GM10266 (cell line): ENCODE measurements at regions not wholly inside any gene's neighbourhood (a gene's known extent, or its start where the extent isn't known, plus 50 kb on each side); places are given as distances from the start of the nearest gene placed in this dataset.
"Not testable (repeated sequence)": the region's sequence is repeated elsewhere in the genome, so short reads cannot be mapped to it uniquely, and the experiment has no call there.

Experiments used
- DNase-seq: peaks from one replicate; pipeline ENCODE4 v3.0.0; 2012; ENCODE audit errors: extremely low spot score
- TF ChIP-seq, protein P1 (sequence below): IDR thresholded peaks from 2 replicates; pipeline ENCODE4 v1.5.1; 2012; ENCODE audit warnings: mild to moderate bottlenecking, low read depth; ENCODE audit not compliant: control insufficient read depth, insufficient read depth; ENCODE audit errors: missing control alignments

DNA sequence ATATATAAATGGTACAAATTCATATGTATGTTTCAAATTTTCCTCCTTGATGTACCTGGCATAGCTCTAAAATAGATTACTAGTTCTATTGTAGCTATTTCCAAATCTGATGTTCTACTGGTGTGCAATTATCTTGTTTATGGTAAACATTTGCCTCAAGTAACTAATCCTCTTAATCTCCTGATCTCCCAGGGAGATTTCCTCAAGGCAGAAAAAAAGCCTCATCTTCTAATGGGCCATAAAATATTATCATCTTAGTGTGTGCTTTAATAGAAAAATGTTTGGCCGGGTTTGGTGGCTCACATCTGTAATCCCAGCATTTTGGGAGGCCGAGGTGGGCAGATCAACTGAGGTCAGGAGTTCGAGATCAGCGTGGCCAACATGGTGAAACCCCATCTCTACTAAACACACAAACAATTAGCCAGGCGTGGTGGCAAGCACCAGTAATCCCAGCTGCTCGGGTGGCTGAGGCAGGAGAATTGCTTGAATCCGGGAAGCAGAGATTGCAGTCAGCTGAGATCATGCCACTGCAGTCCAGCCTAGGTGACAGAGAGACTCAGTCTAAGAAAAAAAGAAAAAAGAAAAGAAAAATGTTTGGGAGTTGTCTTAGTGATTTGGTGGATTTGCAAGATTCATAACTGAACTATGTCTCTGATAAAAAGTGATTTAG, 498.9 kb upstream of the SLITRK5 start:
- DNase-seq: no peak

DNA sequence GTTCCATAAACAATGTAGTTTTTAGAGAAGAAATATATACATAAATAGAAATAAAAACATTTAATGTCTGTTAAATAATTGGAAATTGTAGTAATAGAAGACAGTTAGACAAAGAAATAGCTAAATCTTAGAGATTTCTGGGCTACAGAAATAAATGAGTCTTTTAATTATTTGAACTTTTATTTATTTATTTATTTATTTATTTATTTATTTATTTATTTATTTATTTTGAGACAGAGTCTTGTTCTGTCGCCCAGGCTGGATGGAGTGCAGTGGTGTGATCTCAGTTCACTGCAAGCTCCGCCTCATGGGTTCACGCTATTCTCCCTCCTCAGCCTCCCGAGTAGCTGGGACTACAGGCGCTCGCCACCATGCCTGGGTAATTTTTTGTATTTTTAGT, 486.0 kb upstream of the SLITRK5 start:
- DNase-seq: not testable (repeated sequence)

More for the DNA sequence above, 498.9 kb upstream of the SLITRK5 start:
- TF ChIP-seq, protein P1, sequence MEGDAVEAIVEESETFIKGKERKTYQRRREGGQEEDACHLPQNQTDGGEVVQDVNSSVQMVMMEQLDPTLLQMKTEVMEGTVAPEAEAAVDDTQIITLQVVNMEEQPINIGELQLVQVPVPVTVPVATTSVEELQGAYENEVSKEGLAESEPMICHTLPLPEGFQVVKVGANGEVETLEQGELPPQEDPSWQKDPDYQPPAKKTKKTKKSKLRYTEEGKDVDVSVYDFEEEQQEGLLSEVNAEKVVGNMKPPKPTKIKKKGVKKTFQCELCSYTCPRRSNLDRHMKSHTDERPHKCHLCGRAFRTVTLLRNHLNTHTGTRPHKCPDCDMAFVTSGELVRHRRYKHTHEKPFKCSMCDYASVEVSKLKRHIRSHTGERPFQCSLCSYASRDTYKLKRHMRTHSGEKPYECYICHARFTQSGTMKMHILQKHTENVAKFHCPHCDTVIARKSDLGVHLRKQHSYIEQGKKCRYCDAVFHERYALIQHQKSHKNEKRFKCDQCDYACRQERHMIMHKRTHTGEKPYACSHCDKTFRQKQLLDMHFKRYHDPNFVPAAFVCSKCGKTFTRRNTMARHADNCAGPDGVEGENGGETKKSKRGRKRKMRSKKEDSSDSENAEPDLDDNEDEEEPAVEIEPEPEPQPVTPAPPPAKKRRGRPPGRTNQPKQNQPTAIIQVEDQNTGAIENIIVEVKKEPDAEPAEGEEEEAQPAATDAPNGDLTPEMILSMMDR: no peak

DNA sequence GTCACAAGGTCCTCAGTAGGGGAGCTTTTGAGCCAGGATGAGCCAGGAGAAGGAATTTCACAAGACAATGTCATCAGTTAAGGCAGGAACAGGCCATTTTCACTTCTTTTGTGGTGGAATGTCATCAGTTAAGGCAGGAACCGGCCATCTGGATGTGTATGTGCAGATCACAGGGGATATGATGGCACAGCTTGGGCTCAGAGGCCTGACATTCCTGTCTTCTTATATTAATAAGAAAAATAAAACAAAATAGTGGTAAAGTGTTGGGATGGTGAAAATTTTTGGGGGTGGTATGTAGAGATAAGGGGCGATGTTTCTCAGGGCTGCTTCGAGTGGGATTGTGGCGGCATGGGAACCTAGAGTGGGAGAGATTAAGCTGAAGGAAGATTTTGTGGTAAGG, 484.5 kb upstream of the SLITRK5 start:
- DNase-seq: not testable (repeated sequence)

DNA sequence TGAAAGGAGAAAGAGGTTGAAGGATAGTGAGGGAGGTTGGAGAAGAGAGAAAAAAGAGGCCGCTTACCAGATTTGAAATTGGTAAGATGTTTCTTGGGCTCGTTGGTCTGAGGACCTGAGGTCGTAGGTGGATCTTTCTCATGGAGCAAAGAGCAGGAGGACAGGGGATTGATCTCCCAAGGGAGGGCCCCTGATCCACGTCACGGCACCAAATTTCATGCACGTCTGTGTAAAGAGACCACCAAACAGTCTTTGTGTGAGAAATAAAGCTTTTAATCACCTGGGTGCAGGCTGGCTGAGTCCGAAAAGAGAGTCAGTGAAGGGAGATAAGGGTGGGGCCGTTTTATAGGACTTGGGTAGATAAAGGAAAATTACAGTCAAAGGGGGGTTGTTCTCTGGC, 479.7 kb upstream of the SLITRK5 start:
- DNase-seq: not testable (repeated sequence)

DNA sequence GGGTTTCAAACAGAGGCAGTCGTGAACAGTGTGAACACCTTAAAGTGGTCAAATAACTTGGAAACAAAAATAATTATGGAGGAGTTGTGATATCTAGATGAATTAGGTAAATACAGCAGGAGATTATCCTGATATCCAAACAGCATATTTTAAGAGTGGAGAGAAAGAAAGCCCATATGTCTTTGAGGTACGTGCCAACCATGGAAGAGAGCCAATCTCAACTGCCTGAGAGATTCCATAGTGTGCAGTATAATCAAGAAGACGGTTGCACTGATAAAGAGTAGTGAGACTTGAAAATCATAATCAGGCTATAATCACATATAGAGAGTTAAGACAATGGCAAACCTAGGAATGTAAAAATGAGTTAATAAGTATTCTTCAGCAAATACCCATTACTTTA, 472.8 kb upstream of the SLITRK5 start:
- TF ChIP-seq, protein P1: no peak
- DNase-seq: no peak

DNA sequence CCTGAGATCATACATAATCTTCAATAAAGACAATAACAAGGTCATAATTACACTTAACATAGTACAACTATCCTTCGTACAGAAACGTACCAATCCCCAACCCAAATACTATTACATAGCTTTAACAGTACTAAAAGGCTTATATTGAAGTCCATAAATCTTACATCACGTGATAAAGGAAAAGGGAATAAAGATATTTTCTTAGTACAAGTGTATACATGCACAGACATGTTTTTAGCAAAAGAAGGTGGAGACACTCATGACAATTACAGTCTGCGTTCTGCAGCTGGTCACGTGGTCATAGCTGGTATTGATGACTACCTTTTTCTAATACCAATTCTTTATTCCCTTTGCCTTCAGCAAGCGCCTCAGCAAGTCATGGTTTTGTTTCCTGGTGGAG, 464.5 kb upstream of the SLITRK5 start:
- DNase-seq: no peak
- TF ChIP-seq, protein P1: no peak

DNA sequence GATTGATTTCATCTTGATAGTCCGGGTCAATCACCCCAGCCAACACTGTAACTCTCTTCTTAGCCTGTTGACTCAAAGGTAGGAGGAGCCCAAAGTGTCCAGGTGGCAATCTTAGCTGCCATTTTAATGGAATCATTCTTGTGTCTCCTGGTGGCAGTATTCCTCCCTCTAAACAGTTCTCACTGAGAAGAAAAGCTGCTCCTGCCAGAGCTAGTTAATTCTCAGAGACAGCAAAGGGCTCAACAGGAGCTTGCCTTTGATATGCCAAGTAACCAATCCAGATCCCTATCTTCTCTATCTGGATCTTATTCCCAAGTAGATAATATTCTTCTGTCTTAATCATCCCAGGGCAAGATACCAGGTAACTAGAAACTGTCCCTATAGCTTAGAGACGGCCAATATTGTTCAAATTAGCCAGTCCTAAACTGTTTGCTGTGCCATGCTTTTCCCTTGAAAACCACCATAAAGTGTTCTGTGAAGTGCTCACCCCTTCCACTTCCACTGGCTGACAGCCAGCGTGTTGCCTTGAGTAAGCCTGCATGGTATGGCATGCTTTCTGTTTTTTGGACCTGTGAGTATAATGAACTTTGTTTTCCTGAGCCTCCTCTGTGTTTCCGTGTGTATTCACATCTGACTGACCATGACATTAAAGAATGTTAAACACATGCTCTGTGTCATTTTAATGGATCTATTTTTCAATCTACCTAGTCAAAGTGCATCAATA, 463.7 kb upstream of the SLITRK5 start:
- TF ChIP-seq, protein P1: no peak
- DNase-seq: no peak

DNA sequence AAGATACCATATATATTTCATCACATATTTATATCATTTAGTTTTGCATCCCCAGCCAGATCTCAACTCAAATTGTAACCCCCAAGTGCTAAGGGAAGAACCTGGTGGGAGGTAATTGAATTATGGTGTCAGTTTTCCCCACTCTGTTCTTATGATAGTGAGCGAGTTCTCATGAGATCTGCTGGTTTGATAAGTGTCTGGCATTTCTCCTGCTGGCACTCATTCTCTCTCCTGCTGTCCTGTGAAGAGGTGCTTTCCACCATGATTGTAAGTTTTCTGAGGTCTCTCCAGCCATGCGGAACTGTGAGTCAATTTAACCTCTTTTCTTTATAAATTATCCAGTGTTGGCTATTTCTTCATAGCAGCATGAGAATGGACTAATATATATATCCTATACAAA, 462.5 kb upstream of the SLITRK5 start:
- DNase-seq: no peak
- TF ChIP-seq, protein P1: no peak

DNA sequence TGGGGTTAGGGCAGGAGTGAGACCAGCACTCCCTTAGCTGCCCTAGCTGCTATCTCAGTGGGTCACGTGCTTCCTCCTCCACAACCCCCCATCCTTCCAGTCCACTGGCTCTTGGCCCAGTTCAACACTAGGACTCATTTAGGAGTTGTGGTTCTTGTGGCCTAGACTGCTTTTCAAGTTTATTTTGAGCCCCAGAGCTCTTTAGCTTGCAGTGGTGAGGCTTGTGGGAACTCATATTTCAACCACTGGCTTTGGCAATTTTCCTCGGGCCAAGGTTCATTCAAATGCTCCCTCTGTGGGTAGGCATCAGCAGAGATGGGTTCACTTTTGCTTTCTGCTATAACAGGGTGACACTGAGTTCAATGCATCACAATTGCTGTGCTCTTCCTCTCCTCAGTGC, 436.2 kb upstream of the SLITRK5 start:
- TF ChIP-seq, protein P1: no peak
- DNase-seq: no peak
